Left lung (tissue), 4 donors: ENCODE measurements at regions not wholly inside any gene's neighbourhood (a gene's known extent, or its start where the extent isn't known, plus 50 kb on each side); places are given as distances from the start of the nearest gene placed in this dataset.

Experiments used
- ATAC-seq: fragments of 200-7000 bp; cut with Tn5 transposase; one replicate; pipeline ENCODE4 v1.9.1; 2020; ENCODE audit warnings: moderate library complexity
- DNase-seq, 4 donors: peaks; one replicate each; pipeline ENCODE4 v3.0.0-alpha.2; 2013 to 2020
- H3K27ac ChIP-seq, 2 donors: fragments of 200-600 bp; sonication (generic) in 1 of 2; one replicate each; pipeline versions ENCODE4 v1.5.0 to v1.8.0; 2020 to 2021
- H3K27me3 ChIP-seq, 2 donors: fragments of 200-600 bp; sonication (generic) in 1 of 2; one replicate each; pipeline versions ENCODE4 v1.5.0 to v1.8.0; 2020 to 2021
- H3K36me3 ChIP-seq, 2 donors: fragments of 200-600 bp; sonication (generic) in 1 of 2; one replicate each; pipeline versions ENCODE4 v1.5.0 to v1.8.0; 2020 to 2021
- H3K4me1 ChIP-seq, 2 donors: fragments of 200-600 bp; one replicate each; pipeline ENCODE4 v1.8.0; 2021
- H3K4me3 ChIP-seq, 2 donors: fragments of 200-600 bp; sonication (generic) in 1 of 2; one replicate each; pipeline versions ENCODE4 v1.5.0 to v1.8.0; 2020 to 2021; ENCODE audit warnings: mild to moderate bottlenecking in 1 of 2
- H3K9me3 ChIP-seq, 2 donors: fragments of 200-600 bp; sonication (generic) in 1 of 2; one replicate each; pipeline versions ENCODE4 v1.5.0 to v1.8.0; 2020 to 2021
- intact Hi-C, 2 donors: fragments of 100-400 bp; cut with DNase I; formaldehyde crosslinking; loops; one replicate each; pipeline versions ENCODE4 v1.11.2 to v1.14.2; 2022
- TF ChIP-seq, protein P1 (sequence below), 2 donors: fragments of 200-600 bp; sonication (generic) in 1 of 2; IDR thresholded peaks; one replicate each; pipeline versions ENCODE4 v1.5.0 to v1.8.0; 2021; ENCODE audit warnings: antibody characterized with exemption in 2 of 2
- donor health status: DM: no; HTN: yes; CAD: no.
- donor health status: DM: no; HTN: no; CAD: no.

GRCh38 chr12:124420041-124420995 lies 125.4 kb downstream of the RFLNA start:
- DNase-seq (no peak), ATAC-seq (no peak)
- peaks cover 19 to 36% of the 10 kb centered on the region in 2 donors for H3K4me1 ChIP-seq

DNA sequence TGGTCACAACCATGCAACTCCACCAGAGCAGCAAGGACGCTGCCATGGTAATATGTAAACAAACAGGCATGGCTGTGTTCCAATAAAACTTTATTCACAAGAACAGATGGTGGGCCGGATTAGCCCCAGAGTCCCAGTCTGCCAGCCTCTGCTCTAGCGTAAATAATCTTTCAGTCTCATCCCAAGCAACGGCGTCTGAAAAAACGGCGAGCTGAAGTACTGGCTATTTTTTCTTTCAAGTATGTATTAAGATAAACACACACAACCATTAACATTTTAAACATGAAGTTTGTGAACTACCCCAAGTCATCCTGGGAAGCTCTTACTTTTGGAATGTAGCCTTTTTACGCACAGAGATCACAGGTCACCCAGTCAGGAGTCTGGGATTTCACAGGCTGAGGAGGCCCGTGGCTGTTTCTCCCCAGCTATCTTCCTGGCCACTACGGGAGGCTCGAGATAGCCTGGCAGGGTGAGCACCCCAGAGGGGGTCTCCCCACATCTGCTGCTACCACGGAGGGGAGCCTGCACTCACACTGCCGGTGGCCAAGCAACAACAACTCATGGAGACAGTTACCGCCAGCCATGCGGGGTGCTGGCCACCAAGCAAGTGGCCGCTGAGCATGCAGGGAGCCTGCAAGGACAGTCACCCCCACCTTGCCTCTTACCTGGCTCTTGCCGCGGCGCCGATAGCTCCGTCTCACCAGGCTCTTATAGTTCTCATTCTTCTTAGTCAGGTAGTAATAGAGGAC lies 124.6 kb downstream of the RFLNA start:
- Histone ChIP-seq H3K36me3 (peaks cover 0 to 85% of the 10 kb centered on the region in 2 donors), H3K4me3 (no peak overlapping the region), H3K27ac (peak overlapping the region; percentile 5 to 30), H3K4me1 (peaks cover 19 to 32% of the 10 kb centered on the region in 2 donors), H3K27me3 (no peaks in the 10 kb centered on the region), H3K9me3 (no peaks in the 10 kb centered on the region)
- ATAC-seq: no peak
- DNase-seq: no peak
- intact Hi-C loops: no loop called here
- TF ChIP-seq, protein P1, sequence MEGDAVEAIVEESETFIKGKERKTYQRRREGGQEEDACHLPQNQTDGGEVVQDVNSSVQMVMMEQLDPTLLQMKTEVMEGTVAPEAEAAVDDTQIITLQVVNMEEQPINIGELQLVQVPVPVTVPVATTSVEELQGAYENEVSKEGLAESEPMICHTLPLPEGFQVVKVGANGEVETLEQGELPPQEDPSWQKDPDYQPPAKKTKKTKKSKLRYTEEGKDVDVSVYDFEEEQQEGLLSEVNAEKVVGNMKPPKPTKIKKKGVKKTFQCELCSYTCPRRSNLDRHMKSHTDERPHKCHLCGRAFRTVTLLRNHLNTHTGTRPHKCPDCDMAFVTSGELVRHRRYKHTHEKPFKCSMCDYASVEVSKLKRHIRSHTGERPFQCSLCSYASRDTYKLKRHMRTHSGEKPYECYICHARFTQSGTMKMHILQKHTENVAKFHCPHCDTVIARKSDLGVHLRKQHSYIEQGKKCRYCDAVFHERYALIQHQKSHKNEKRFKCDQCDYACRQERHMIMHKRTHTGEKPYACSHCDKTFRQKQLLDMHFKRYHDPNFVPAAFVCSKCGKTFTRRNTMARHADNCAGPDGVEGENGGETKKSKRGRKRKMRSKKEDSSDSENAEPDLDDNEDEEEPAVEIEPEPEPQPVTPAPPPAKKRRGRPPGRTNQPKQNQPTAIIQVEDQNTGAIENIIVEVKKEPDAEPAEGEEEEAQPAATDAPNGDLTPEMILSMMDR (IDR thresholded peaks at IDR 0.05): no peak

More at GRCh38 chr12:124420041-124420995, 125.4 kb downstream of the RFLNA start:
- H3K4me3 ChIP-seq: no peak overlapping the region
- TF ChIP-seq, protein P1 (IDR thresholded peaks at IDR 0.05): no peak
- H3K9me3 ChIP-seq: no peaks in the 10 kb centered on the region
- H3K27me3 ChIP-seq: no peaks in the 10 kb centered on the region
- H3K36me3 ChIP-seq: peaks cover 0 to 85% of the 10 kb centered on the region in 2 donors
- intact Hi-C loops: no loop called here
- peak overlapping the region; percentile 5 to 30 for H3K27ac ChIP-seq

DNA sequence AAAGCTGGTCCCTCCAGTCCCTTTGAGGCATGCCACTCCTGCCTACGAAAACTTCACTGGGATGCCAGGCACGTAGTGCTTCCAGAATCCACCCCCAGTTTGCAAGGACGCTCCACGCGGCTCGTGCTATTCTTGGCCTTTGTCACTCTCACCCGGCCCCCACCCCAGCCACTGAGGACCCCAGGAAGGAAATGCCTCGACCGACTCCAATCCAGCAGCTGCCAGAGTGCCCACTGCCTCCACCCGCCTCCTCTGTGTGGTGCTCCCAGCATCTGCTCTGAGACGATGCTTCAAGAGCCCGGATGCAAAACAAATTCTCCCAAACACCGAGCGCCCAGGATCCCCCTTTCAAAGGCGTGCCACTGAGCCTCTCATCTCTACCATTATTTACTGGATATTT lies 123.9 kb downstream of the RFLNA start:
- intact Hi-C loops: no loop called here
- no peak overlapping the region for H3K4me3 ChIP-seq
- H3K9me3 ChIP-seq: no peaks in the 10 kb centered on the region
- peaks cover 17 to 26% of the 10 kb centered on the region in 2 donors for H3K4me1 ChIP-seq
- H3K27ac ChIP-seq: no peak overlapping the region
- ATAC-seq: no peak
- TF ChIP-seq, protein P1 (IDR thresholded peaks at IDR 0.05): no peak
- DNase-seq: no peak
- no peaks in the 10 kb centered on the region for H3K27me3 ChIP-seq
- peaks cover 0 to 86% of the 10 kb centered on the region in 2 donors for H3K36me3 ChIP-seq

DNA sequence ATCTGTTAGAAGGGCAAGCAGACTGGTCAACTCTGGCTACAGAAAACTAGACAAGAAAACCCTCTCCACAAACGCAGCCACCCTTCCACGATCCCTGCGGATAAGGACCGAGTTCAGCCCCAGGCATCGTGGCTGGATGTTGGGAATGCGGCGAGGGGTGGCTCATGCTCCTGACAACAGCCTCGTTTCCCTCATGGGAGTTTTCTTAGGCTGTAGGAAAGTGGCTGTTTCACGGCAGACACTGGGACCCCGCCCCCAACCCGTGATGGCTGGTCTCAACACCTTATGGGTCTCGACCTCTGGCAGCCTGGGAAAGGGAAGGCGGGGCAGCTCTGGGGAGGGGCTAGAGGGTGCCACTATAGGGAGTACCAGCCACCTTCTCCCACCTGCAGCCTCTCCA lies 123.3 kb downstream of the RFLNA start:
- DNase-seq (no peak), ATAC-seq (no peak)
- H3K36me3 ChIP-seq: peaks cover 0 to 86% of the 10 kb centered on the region in 2 donors
- peaks cover 10 to 22% of the 10 kb centered on the region in 2 donors for H3K4me1 ChIP-seq
- H3K9me3 ChIP-seq: no peaks in the 10 kb centered on the region
- no peak overlapping the region for H3K4me3 ChIP-seq
- intact Hi-C loops: no loop called here
- TF ChIP-seq, protein P1 (IDR thresholded peaks at IDR 0.05): no peak
- no peak overlapping the region for H3K27ac ChIP-seq
- H3K27me3 ChIP-seq: no peaks in the 10 kb centered on the region
